Panc1 (cell line): ENCODE measurements at regions not wholly inside any gene's neighbourhood (a gene's known extent, or its start where the extent isn't known, plus 50 kb on each side); places are given as distances from the start of the nearest gene placed in this dataset.

Experiments used
- ATAC-seq: fragments of 200-7000 bp; cut with Tn5 transposase; 2 replicates; pipeline ENCODE4 v1.9.1; 2020; ENCODE audit warnings: mild to moderate bottlenecking, moderate library complexity
- BruUV-seq: library from RNA; stranded (reverse); fragments of 400-500 nt; replicated peaks from 2 replicates; lab custom pipeline; 2021; lab: Mats Ljungman, UMichigan
- CTCF ChIA-PET: fragments of 300-600 bp; sonication (Branson Sonifier 250); formaldehyde crosslinking; loops from one replicate; lab custom pipeline; 2022; ENCODE audit warnings: antibody characterized with exemption; lab: Charles Lee
- POLR2A ChIA-PET: fragments of 300-600 bp; sonication (Branson Sonifier 250); formaldehyde crosslinking; loops from one replicate; lab custom pipeline; 2022; ENCODE audit warnings: antibody characterized with exemption; lab: Charles Lee
- DNase-seq: peaks from one replicate; pipeline ENCODE4 v3.0.0-alpha.2; 2010; ENCODE audit warnings: low read depth, low spot score
- H3K27ac ChIP-seq: 2 replicates; pipeline ENCODE4 v1.5.1; 2011; ENCODE audit warnings: mild to moderate bottlenecking, low read length, inconsistent platforms
- H3K27me3 ChIP-seq: fragments of 200-500 bp; sonication (Bioruptor generic); 2 replicates; pipeline ENCODE4 v1.6.0; 2014; ENCODE audit warnings: low read length, inconsistent platforms; ENCODE audit not compliant: control insufficient read depth, insufficient read depth
- H3K36me3 ChIP-seq: fragments of 200-500 bp; sonication (Bioruptor generic); 2 replicates; pipeline ENCODE4 v1.5.1; 2014; ENCODE audit warnings: inconsistent platforms, mild to moderate bottlenecking, low read length, moderate library complexity; ENCODE audit not compliant: control insufficient read depth, insufficient read depth
- H3K4me1 ChIP-seq: 2 replicates; pipeline ENCODE4 v1.5.1; 2011; ENCODE audit warnings: inconsistent platforms, mild to moderate bottlenecking, low read length, moderate library complexity; ENCODE audit not compliant: control insufficient read depth, insufficient read depth
- H3K4me3 ChIP-seq, 2 experiments: 2 replicates each; pipeline ENCODE4 v1.5.1; 2011 to 2012; ENCODE audit warnings: low read depth in 2 of 2, low read length in 2 of 2, mild to moderate bottlenecking in 2 of 2, inconsistent platforms in 1 of 2, moderate library complexity in 1 of 2
- H3K9me3 ChIP-seq: fragments of 200-500 bp; sonication (Bioruptor generic); 2 replicates; pipeline ENCODE4 v1.5.1; 2014; ENCODE audit warnings: low read depth, mild to moderate bottlenecking, inconsistent platforms, low read length, moderate library complexity; ENCODE audit not compliant: control insufficient read depth, insufficient read depth
- POLR2AphosphoS5 ChIP-seq: IDR thresholded peaks from 2 replicates; pipeline ENCODE4 v1.6.1; 2012; ENCODE audit warnings: mild to moderate bottlenecking, low read depth, low read length, moderate library complexity
- SIN3A ChIP-seq: IDR thresholded peaks from 2 replicates; pipeline ENCODE4 v1.6.1; 2012; ENCODE audit warnings: low read depth, mild to moderate bottlenecking, low read length, moderate library complexity, borderline replicate concordance; ENCODE audit not compliant: insufficient read depth
- TCF7L2 ChIP-seq: IDR thresholded peaks from 2 replicates; pipeline ENCODE4 v1.6.1; 2011; ENCODE audit warnings: mild to moderate bottlenecking, low read depth, low read length, inconsistent platforms
- in situ Hi-C: cut with HindIII; loops from 2 replicates; pipeline ENCODE4 v1.10.0; 2016; ENCODE audit warnings: low sequenced_read_pairs, low pct_unique_long_range_greater_than_20kb
- intact Hi-C: fragments of 100-400 bp; cut with micrococcal nuclease; formaldehyde crosslinking; loops from one replicate; pipeline ENCODE4 v1.10.0; 2022; ENCODE audit not compliant: unreplicated experiment
- TF ChIP-seq, protein P1 (sequence below), 2 experiments: IDR thresholded peaks; 2 replicates each; pipeline ENCODE4 v1.6.1; 2011 to 2012; ENCODE audit warnings: low read depth in 2 of 2, control low read depth in 1 of 2, low read length in 1 of 2, mild to moderate bottlenecking in 1 of 2, moderate library complexity in 1 of 2; ENCODE audit not compliant: insufficient read depth in 1 of 2
- TF ChIP-seq, protein P2 (sequence below): fragments of 450-650 bp; IDR thresholded peaks from 2 replicates; pipeline ENCODE4 v1.5.1; 2017; ENCODE audit warnings: mild to moderate bottlenecking

- H3K9me3 ChIP-seq: no peaks in the 10 kb centered on the region
Measured at GRCh38 chr4:181792641-181793040, 450.6 kb upstream of the TENM3 start.

DNA sequence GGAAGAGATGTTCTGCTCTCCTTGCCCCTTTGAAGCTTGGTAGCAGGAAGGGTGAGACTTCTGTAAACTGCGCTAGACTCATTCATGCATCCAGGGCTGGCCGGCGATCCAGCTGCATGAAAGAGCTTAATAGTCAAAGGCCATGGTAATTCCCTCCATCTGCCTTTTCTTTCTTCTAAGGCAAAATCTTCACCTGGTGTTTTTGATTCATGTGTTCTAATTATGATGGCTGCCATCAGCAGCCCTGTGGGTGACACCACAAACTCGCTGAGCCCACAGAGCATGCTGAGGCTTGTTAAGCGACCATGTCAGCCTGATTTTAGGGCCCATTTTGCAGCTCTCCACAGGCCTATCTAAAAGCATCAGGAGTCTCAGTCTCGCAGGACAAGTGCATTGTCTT lies 450.1 kb upstream of the TENM3 start:
- no peak for TF ChIP-seq TCF7L2
- no peak for TF ChIP-seq POLR2AphosphoS5
- TF ChIP-seq, protein P1, sequence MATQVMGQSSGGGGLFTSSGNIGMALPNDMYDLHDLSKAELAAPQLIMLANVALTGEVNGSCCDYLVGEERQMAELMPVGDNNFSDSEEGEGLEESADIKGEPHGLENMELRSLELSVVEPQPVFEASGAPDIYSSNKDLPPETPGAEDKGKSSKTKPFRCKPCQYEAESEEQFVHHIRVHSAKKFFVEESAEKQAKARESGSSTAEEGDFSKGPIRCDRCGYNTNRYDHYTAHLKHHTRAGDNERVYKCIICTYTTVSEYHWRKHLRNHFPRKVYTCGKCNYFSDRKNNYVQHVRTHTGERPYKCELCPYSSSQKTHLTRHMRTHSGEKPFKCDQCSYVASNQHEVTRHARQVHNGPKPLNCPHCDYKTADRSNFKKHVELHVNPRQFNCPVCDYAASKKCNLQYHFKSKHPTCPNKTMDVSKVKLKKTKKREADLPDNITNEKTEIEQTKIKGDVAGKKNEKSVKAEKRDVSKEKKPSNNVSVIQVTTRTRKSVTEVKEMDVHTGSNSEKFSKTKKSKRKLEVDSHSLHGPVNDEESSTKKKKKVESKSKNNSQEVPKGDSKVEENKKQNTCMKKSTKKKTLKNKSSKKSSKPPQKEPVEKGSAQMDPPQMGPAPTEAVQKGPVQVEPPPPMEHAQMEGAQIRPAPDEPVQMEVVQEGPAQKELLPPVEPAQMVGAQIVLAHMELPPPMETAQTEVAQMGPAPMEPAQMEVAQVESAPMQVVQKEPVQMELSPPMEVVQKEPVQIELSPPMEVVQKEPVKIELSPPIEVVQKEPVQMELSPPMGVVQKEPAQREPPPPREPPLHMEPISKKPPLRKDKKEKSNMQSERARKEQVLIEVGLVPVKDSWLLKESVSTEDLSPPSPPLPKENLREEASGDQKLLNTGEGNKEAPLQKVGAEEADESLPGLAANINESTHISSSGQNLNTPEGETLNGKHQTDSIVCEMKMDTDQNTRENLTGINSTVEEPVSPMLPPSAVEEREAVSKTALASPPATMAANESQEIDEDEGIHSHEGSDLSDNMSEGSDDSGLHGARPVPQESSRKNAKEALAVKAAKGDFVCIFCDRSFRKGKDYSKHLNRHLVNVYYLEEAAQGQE (IDR thresholded peaks at IDR 0.05; ENCODE audit: insufficient read depth in 1 of 2, low read depth in 2 of 2, low read length in 1 of 2): no peak
- no peak for TF ChIP-seq SIN3A
- TF ChIP-seq, protein P2, sequence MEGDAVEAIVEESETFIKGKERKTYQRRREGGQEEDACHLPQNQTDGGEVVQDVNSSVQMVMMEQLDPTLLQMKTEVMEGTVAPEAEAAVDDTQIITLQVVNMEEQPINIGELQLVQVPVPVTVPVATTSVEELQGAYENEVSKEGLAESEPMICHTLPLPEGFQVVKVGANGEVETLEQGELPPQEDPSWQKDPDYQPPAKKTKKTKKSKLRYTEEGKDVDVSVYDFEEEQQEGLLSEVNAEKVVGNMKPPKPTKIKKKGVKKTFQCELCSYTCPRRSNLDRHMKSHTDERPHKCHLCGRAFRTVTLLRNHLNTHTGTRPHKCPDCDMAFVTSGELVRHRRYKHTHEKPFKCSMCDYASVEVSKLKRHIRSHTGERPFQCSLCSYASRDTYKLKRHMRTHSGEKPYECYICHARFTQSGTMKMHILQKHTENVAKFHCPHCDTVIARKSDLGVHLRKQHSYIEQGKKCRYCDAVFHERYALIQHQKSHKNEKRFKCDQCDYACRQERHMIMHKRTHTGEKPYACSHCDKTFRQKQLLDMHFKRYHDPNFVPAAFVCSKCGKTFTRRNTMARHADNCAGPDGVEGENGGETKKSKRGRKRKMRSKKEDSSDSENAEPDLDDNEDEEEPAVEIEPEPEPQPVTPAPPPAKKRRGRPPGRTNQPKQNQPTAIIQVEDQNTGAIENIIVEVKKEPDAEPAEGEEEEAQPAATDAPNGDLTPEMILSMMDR: no peak
- Histone ChIP-seq H3K27me3 (no peaks in the 10 kb centered on the region), H3K27ac (no peak overlapping the region), H3K9me3 (no peaks in the 10 kb centered on the region), H3K4me3 (no peak overlapping the region), H3K36me3 (no peaks in the 10 kb centered on the region), H3K4me1 (no peaks in the 10 kb centered on the region)
- intact Hi-C loops: no loop called here
- in situ Hi-C loops: no loop called here
- CTCF ChIA-PET: no interaction called here
- ATAC-seq (no peak), DNase-seq (no peak)
- BruUV-seq: no TSS peak
- POLR2A ChIA-PET: interaction anchor here (0.7 kb wide), 1 partner anchor 385 kb away, joined by 4 read pairs; no protein-coding TSS in a partner anchor

More at GRCh38 chr4:181792641-181793040, 450.6 kb upstream of the TENM3 start:
- Histone ChIP-seq H3K27me3 (no peaks in the 10 kb centered on the region), H3K36me3 (no peaks in the 10 kb centered on the region), H3K4me3 (no peak overlapping the region), H3K4me1 (no peaks in the 10 kb centered on the region), H3K27ac (no peak overlapping the region)
- no peak for ATAC-seq
- in situ Hi-C loops: no loop called here
- POLR2A ChIA-PET: interaction anchor here (0.7 kb wide), 1 partner anchor 385 kb away, joined by 4 read pairs; no protein-coding TSS in a partner anchor
- TF ChIP-seq, protein P1 (IDR thresholded peaks at IDR 0.05; ENCODE audit: insufficient read depth in 1 of 2, low read depth in 2 of 2, low read length in 1 of 2): no peak
- TF ChIP-seq, protein P2: no peak
- no peak for TF ChIP-seq SIN3A
- no peak for TF ChIP-seq TCF7L2
- TF ChIP-seq POLR2AphosphoS5: no peak
- CTCF ChIA-PET: no interaction called here
- intact Hi-C loops: no loop called here
- DNase-seq: no peak
- BruUV-seq: no TSS peak
